Lower leg skin (tissue), 4 donors: ENCODE measurements at regions not wholly inside any gene's neighbourhood (a gene's known extent, or its start where the extent isn't known, plus 50 kb on each side); places are given as distances from the start of the nearest gene placed in this dataset.
A peak's percentile ranks its signal among the peaks of the same experiment; 100 is the strongest.

Source experiments
- DNase-seq, 2 donors: peaks; one replicate each; pipeline ENCODE4 v3.0.0-alpha.2; 2019; ENCODE audit warnings: low spot score in 2 of 2
- H3K4me3 ChIP-seq: fragments of 200-600 bp; sonication (generic); 2 replicates; pipeline ENCODE4 v1.5.1; 2017; ENCODE audit warnings: mild to moderate bottlenecking, low read depth; ENCODE audit not compliant: poor library complexity, severe bottlenecking
- CTCF ChIP-seq, 3 donors: fragments of 450-650 bp; IDR thresholded peaks; one replicate each; pipeline ENCODE4 v1.5.1; 2016; ENCODE audit warnings: antibody characterized with exemption in 3 of 3, mild to moderate bottlenecking in 3 of 3, moderate library complexity in 2 of 3
- POLR2A ChIP-seq, 2 donors: fragments of 450-650 bp; IDR thresholded peaks; one replicate each; pipeline ENCODE4 v1.6.1; 2016 to 2017; ENCODE audit warnings: antibody characterized with exemption in 2 of 2, mild to moderate bottlenecking in 1 of 2, moderate library complexity in 1 of 2
- WGBS, 2 donors: methylation state at CpG; one replicate each; pipeline ENCODE4 v1.1.5; 2018; 5-methylcytosine and 5-hydroxymethylcytosine counted together
- intact Hi-C: fragments of 100-400 bp; cut with DNase I; formaldehyde crosslinking; loops from one replicate; pipeline ENCODE4 v1.15.0; 2023; ENCODE audit warnings: low total_unique reads

GRCh38 chr5:133696782-133697507 lies 84.6 kb upstream of the FSTL4 start:
- intact Hi-C loops = no loop called here
- TF ChIP-seq CTCF (IDR thresholded peaks at IDR 0.05) (no peak), POLR2A (IDR thresholded peaks at IDR 0.05) (no peak)
- WGBS, 2 donors = 89 to 90% methylated on average over 10 of the region's 10 CpGs
- DNase-seq = peak in 1 of 2 donors; percentile 54
- H3K4me3 ChIP-seq = no peak overlapping the region

GRCh38 chr5:133696006-133696584 lies 83.8 kb upstream of the FSTL4 start:
- intact Hi-C loops = no loop called here
- WGBS, 2 donors = 87 to 90% methylated on average over 10 of the region's 10 CpGs
- no peak overlapping the region for H3K4me3 ChIP-seq
- DNase-seq = peak in 1 of 2 donors; percentile 58
- TF ChIP-seq CTCF (IDR thresholded peaks at IDR 0.05) (no peak), POLR2A (IDR thresholded peaks at IDR 0.05) (no peak)

GRCh38 chr5:133694181-133694831 lies 82.0 kb upstream of the FSTL4 start:
- 86 to 90% methylated on average over 6 of the region's 6 CpGs for WGBS, 2 donors
- peak in 1 of 2 donors; percentile 79 for DNase-seq
- intact Hi-C loops = no loop called here
- TF ChIP-seq CTCF (IDR thresholded peaks at IDR 0.05) (no peak), POLR2A (IDR thresholded peaks at IDR 0.05) (no peak)
- no peak overlapping the region for H3K4me3 ChIP-seq

GRCh38 chr5:133691448-133691847 lies 79.1 kb upstream of the FSTL4 start:
- 64 to 70% methylated on average over 3 of the region's 3 CpGs for WGBS, 2 donors
- H3K4me3 ChIP-seq = no peak overlapping the region
- DNase-seq = no peak
- no peak for TF ChIP-seq CTCF (IDR thresholded peaks at IDR 0.05)
- no peak for TF ChIP-seq POLR2A (IDR thresholded peaks at IDR 0.05)
- intact Hi-C loops = no loop called here

- no peak for TF ChIP-seq CTCF (IDR thresholded peaks at IDR 0.05)
- no peak for TF ChIP-seq POLR2A (IDR thresholded peaks at IDR 0.05)
- 67 to 73% methylated on average over 7 of the region's 7 CpGs for WGBS, 2 donors
- intact Hi-C loops = no loop called here
- no peak overlapping the region for H3K4me3 ChIP-seq
- DNase-seq = no peak
These were observed 78.4 kb upstream of the FSTL4 start for GRCh38 chr5:133690746-133691145.
